Inferior parietal cortex (tissue), 1 donor: ENCODE measurements at regions not wholly inside any gene's neighbourhood (a gene's known extent, or its start where the extent isn't known, plus 50 kb on each side); places are given as distances from the start of the nearest gene placed in this dataset.
"Not testable (repeated sequence)": the region's sequence is repeated elsewhere in the genome, so short reads cannot be mapped to it uniquely, and the experiment has no call there.

Experiments
- DNase-seq: peaks from one replicate; pipeline ENCODE4 v3.0.0-alpha.2; 2016; ENCODE audit errors: extremely low spot score

- no peak for DNase-seq
Observed at GRCh38 chr1:99062192-99062591, 57.5 kb upstream of the PLPPR5 start.

- no peak for DNase-seq
Observed at GRCh38 chr1:99069146-99069545, 64.5 kb upstream of the PLPPR5 start.

- not testable (repeated sequence) for DNase-seq
Observed at GRCh38 chr1:99078529-99078928, 73.9 kb upstream of the PLPPR5 start.

GRCh38 chr1:99082366-99082765, 77.7 kb upstream of the PLPPR5 start:
- DNase-seq: no peak

- no peak for DNase-seq
Observed at GRCh38 chr1:99083338-99083737, 78.7 kb upstream of the PLPPR5 start.

- DNase-seq: no peak
Observed at GRCh38 chr1:99084562-99084961, 79.9 kb upstream of the PLPPR5 start.

- no peak for DNase-seq
Observed at GRCh38 chr1:99086057-99086456, 81.4 kb upstream of the PLPPR5 start.

GRCh38 chr1:99098589-99098988, 93.9 kb upstream of the PLPPR5 start:
- no peak for DNase-seq

- DNase-seq: no peak
Observed at GRCh38 chr1:99106274-99106673, 101.6 kb upstream of the PLPPR5 start.

GRCh38 chr1:99107680-99108079, 103.0 kb upstream of the PLPPR5 start:
- no peak for DNase-seq

- DNase-seq: no peak
Observed at GRCh38 chr1:99110140-99111041, 105.7 kb upstream of the PLPPR5 start.

- no peak for DNase-seq
Observed at GRCh38 chr1:99115231-99115630, 110.6 kb upstream of the PLPPR5 start.

- no peak for DNase-seq
Observed at GRCh38 chr1:99119188-99119587, 114.5 kb upstream of the PLPPR5 start.

GRCh38 chr1:99122039-99122438, 117.4 kb upstream of the PLPPR5 start:
- no peak for DNase-seq

- DNase-seq: no peak
Observed at GRCh38 chr1:99123936-99124335, 119.3 kb upstream of the PLPPR5 start.

- DNase-seq: no peak
Observed at GRCh38 chr1:99131546-99131945, 126.9 kb upstream of the PLPPR5 start.

GRCh38 chr1:99133756-99134500, 129.3 kb upstream of the PLPPR5 start:
- no peak for DNase-seq

- no peak for DNase-seq
Observed at GRCh38 chr1:99137554-99138206, 126.6 kb upstream of the PLPPR4 start.

- DNase-seq: no peak
Observed at GRCh38 chr1:99139876-99140275, 124.4 kb upstream of the PLPPR4 start.

- no peak for DNase-seq
Observed at GRCh38 chr1:99146129-99146848, 118.0 kb upstream of the PLPPR4 start.

- DNase-seq: no peak
Observed at GRCh38 chr1:99149952-99150351, 114.3 kb upstream of the PLPPR4 start.

GRCh38 chr1:99152132-99152531, 112.2 kb upstream of the PLPPR4 start:
- DNase-seq: no peak
